Endothelial cell of umbilical vein (primary cell): ENCODE measurements at regions not wholly inside any gene's neighbourhood (a gene's known extent, or its start where the extent isn't known, plus 50 kb on each side); places are given as distances from the start of the nearest gene placed in this dataset.

Source experiments
- CTCF ChIP-seq, 2 donors: IDR thresholded peaks; 1 replicate in 1 of 2; 2 replicates in 1 of 2; pipeline ENCODE4 v1.5.1; 2011; ENCODE audit warnings: low read length in 2 of 2, mild to moderate bottlenecking in 2 of 2, moderate library complexity in 2 of 2, control low read depth in 1 of 2, inconsistent platforms in 1 of 2, low read depth in 1 of 2; ENCODE audit not compliant: insufficient read depth in 1 of 2; ENCODE audit errors: extremely low read depth in 1 of 2
- EZH2 ChIP-seq: IDR thresholded peaks from 2 replicates; pipeline ENCODE4 v1.6.1; 2012; ENCODE audit warnings: borderline replicate concordance, low read depth, mild to moderate bottlenecking, moderate library complexity, low read length, inconsistent platforms; ENCODE audit not compliant: severe bottlenecking
- POLR2A ChIP-seq: IDR thresholded peaks from 2 replicates; pipeline ENCODE4 v1.6.1; 2012; ENCODE audit warnings: low read depth, mild to moderate bottlenecking, control low read depth, low read length

- TF ChIP-seq CTCF (IDR thresholded peaks at IDR 0.05; ENCODE audit: extremely low read depth in 1 of 2, insufficient read depth in 1 of 2, low read depth in 1 of 2, low read length in 2 of 2) (no peak), EZH2 (no peak), POLR2A (no peak)
Observed at GRCh38 chr6:49205526-49205925, 257.5 kb downstream of the MMUT start.
